Right renal cortex interstitium (tissue), 3 donors: ENCODE measurements at regions not wholly inside any gene's neighbourhood (a gene's known extent, or its start where the extent isn't known, plus 50 kb on each side); places are given as distances from the start of the nearest gene placed in this dataset.

Source experiments
- DNase-seq, 3 donors: peaks; one replicate each; pipeline ENCODE4 v3.0.0-alpha.2; 2013; ENCODE audit warnings: low read depth in 3 of 3, low spot score in 2 of 3

DNA sequence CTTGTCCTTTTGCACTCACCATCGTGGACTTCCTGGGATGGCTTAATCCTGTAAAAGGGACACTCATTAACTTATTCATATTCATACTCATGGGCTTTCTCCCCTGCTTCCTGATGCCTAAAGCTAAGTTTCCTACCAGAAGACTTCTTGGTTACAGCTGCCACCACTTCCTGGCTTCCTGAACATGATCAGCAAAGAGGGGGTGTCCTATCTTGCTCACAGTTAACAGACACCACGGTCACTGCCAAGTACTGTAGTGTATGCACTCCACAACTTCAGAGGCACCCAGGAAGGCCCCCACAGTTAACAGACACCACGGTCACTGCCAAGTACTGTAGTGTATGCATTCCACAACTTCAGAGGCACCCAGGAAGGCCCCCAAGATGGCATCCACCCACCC, 177.8 kb downstream of the SIPA1L2 start:
- no peak for DNase-seq

- no peak for DNase-seq
These were observed 178.4 kb downstream of the SIPA1L2 start for GRCh38 chr1:232451506-232451905.

DNA sequence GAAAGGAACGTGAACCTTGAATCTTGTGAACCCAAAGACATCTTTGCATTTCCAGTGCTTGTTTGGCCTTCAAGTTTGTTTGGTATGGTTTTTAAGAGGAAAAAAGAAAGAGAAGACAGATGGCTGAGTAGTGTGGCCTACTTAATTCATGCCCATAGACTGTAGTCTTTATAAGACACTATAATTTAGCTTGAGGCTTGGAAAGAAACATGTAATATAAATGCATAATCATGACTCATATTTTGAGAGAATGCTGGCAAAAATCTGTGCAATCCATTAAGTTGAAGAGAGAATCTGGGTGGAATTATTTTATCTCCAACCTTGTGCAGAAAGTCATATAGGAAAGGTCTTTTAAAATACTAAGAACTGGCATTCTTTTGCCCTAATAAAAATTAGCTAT, 179.3 kb downstream of the SIPA1L2 start:
- DNase-seq, result no peak

- no peak for DNase-seq
These were observed 182.8 kb downstream of the SIPA1L2 start for GRCh38 chr1:232447125-232447524.

- no peak for DNase-seq
These were observed 184.4 kb downstream of the SIPA1L2 start for GRCh38 chr1:232445361-232446106.

- DNase-seq, result no peak
These were observed 186.6 kb downstream of the SIPA1L2 start for GRCh38 chr1:232443372-232443771.

DNA sequence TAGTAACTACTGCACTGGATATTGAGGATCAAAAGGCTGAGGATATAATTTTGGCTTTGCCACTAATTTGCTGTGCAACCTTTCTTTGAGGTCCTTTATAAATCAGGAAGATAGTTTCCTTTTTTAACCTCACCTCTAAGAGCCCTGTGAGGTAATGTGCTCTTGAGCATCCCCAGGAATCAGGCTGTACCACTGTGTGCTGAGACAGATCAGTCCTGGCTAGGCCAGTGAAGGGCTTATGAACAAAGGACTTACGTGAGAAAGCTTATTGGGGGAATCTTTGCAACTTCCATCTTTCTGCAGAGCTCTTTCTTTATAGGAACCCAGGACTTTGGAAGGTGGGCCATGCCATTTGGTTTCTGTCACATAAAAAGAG, 188.9 kb downstream of the SIPA1L2 start:
- DNase-seq, result no peak

DNA sequence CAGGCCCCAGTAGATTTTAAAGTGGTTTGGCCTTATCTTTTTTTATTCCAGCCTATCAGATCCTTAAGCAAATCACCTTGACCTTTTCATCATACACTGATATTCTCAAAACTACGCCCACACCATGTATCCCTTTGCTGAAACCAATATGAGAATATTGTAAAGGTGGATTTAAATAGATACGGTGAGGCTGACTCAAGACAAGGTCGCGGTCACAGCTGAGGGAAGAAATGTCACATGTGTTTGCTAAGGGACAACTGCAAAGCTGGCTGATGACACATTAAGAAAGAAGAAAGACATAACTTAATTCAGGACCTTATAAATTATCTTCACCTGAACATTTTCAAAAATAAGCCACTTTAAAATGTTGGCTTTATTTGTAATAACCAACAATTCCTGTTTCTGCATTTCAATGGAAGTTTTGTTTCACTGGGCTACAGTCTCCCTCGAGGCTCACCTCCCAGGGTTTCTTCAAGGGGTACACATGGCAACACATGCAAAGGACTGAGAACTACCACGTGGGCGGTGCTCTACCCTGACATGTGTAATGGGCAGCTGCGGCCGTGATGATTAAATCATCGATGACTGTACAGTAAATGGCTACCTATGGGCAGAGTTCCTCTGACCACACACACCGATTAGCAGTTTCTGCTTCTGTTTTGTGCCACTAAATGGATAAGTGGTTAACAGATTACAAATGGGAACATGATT, 189.5 kb downstream of the SIPA1L2 start:
- DNase-seq, result no peak

DNA sequence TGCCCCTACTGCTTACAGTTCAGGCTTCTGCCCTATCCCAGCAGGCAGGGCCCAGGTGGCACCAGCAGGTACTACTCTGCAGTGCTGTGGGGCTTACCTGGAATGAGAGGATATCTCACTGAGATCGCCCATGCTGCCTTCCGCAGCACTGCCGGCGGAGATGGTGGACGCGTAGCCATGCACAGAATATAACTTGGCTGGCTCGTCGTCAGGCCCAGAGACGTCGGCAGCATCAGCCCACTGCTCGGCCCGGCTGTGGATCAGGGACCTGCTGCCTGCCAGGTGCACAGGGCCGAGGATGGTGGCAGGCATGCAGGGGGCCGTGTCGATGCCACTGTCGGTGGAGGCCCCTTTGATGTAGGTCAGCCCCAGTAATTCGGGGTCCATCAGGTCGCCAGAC, 190.9 kb downstream of the SIPA1L2 start:
- no peak for DNase-seq

- DNase-seq, result no peak
These were observed 191.5 kb downstream of the SIPA1L2 start for GRCh38 chr1:232438476-232438875.

- no peak for DNase-seq
These were observed 192.4 kb downstream of the SIPA1L2 start for GRCh38 chr1:232437510-232437909.

DNA sequence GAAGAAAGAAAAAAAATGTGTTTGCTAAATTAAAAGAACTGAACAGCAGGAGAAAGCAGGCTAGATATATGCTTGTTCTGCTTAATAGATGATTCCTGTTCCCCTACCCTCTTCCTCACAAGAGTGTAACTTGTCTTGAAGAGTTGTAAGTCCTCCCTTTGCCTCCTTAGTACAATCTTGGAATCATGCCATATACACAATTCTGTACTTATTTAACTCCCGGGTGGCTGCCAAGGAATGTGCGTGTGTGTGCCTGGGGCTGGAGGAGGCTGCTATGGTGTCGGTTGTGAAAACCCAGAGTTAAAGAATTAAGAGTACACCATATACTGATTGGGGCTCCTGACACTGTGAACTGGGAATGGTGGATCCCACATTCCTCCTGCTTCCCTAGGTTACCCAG, 194.2 kb downstream of the SIPA1L2 start:
- no peak for DNase-seq

- DNase-seq, result no peak
These were observed 197.6 kb downstream of the SIPA1L2 start for GRCh38 chr1:232432313-232432712.

DNA sequence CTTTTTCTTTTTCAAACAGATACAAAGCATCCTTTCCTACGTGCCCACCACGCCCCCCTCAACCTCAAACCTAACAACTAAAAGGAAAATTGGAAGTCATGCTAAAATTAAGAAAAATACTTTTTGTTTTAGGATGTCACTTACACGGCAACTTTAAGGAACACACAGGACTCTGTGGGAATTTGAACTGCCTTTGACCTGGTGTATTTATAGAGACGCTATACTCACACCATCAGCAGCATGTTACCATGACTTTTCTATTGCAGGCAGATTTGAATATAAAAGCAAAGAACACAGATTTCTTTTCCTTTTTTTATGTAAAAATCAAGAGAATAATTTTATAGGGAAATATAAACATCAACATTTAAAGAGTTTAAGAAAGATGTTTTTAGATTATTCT, 198.2 kb downstream of the SIPA1L2 start:
- DNase-seq, result no peak

GRCh38 chr1:232431326-232431725, 198.6 kb downstream of the SIPA1L2 start:
- DNase-seq, result no peak

DNA sequence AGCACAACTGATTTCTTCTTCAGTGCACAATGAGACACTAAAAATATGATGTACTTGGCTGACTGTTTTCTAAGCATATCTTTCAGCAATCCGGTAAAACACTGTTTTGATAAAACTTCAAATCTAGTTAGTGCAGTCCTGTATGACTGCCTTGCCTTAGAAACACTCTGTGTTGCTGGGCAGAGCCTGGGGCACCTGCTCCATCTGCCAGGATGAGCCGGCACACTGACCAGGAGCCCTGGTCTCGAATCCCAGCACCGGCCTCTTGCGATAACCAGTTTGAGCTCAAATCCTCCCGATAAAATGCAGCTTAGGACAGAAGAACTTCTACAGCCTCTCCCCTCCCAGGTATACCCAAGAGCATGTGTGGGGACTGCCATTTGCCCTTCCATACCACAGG, 199.5 kb downstream of the SIPA1L2 start:
- no peak for DNase-seq

DNA sequence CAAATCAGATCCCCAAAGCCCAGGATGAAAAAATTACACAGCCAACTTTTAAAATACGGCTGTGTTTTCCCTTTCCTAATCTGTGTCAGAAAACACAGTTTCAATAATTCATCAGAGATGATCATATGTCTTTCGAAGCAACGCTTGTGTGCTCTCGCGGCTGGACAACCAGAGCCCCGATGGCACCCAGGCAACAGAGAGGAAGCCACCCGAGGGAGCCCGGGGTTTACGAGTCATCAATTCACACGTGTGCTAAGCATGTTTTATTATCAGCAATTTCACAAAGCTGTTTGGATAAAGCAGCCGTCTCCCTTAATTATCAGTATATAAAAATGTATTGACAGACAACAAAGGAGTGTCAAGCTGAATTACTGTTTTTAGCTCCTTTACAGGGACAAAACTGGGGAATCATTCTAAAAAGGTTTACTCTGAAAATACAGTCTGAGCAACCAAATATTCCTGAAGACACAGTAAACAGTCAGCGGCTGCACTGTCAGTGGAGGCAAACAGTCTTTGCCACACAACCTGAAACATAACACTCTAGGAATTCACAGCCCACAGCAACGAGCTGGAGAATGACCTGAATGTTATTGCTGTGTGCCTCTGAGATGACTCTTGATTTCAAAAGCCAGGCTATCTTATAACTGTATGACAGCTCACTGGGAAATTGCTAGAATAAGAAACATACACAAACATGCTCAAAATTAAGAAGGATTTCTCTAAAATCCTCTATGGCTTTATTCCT, 201.0 kb downstream of the SIPA1L2 start:
- no peak for DNase-seq

DNA sequence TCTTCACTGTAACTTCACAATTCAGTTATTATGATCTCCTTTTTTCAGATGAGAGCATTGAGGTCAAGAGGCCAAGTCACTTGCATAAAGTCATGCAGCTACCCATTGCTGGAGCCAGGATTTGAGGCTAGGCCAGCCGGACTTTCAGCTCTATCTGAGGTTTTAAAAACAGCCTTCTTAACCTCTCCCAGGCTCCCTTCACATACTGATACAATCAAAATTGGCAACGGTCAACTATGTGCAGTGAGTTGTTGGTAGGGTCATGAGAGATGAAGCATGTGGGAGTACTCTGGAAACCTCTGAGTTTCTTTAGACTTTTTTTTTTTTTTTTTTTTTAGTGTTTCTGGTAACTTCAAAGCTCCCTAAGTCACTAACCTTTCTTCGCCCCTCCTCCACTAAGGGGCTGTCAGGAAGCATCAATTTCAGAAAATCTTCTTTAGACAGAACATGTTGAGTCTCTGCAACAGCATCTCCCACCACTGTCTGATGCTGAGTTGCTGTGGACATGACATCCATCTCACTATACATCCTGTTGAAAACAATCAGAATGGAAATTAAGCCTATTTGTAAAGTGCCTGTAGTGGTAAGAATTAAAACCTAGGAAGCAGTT, 201.8 kb downstream of the SIPA1L2 start:
- DNase-seq, result no peak

GRCh38 chr1:232426801-232427200, 203.1 kb downstream of the SIPA1L2 start:
- DNase-seq, result no peak

GRCh38 chr1:232425421-232425820, 204.5 kb downstream of the SIPA1L2 start:
- DNase-seq, result no peak

GRCh38 chr1:232423591-232423990, 206.3 kb downstream of the SIPA1L2 start:
- DNase-seq, result no peak
